Suprapubic skin (tissue), 4 donors: ENCODE measurements at regions not wholly inside any gene's neighbourhood (a gene's known extent, or its start where the extent isn't known, plus 50 kb on each side); places are given as distances from the start of the nearest gene placed in this dataset.

ENCODE experiments used
- EP300 ChIP-seq: sonication (generic); formaldehyde crosslinking; IDR thresholded peaks from one replicate; pipeline ENCODE4 v1.6.1; 2017; ENCODE audit warnings: antibody characterized with exemption
- POLR2AphosphoS5 ChIP-seq, 3 donors: sonication (generic); formaldehyde crosslinking; IDR thresholded peaks; one replicate each; pipeline ENCODE4 v1.6.1; 2017; ENCODE audit warnings: antibody characterized with exemption in 3 of 3
- TF ChIP-seq, protein P1 (sequence below), 2 donors: fragments of 200-600 bp in 1 of 2; fragments of 450-650 bp in 1 of 2; sonication (generic) in 1 of 2; IDR thresholded peaks; one replicate each; pipeline ENCODE4 v1.5.1; 2016 to 2019; ENCODE audit warnings: antibody characterized with exemption in 2 of 2, mild to moderate bottlenecking in 1 of 2, moderate library complexity in 1 of 2

DNA sequence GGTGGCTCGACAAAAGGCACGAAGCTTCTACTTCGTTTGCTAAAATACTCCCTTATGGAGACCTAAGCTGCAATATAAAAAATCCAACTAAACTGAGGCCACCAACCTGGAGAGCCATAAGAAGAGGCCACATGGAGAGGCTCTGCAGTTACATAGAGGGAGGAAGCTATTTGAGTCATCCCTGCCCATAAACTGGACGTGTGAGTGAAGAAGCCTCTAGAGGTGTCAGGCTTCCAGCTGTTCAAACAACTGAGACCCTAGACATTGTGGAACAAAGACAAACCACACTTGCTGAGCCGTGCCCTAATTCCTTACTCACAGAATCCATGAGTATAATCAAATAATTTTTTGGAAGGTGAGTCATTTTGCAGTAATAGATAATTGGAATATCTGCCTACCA lies 50.2 kb upstream of the GMNC start:
- TF ChIP-seq POLR2AphosphoS5 (IDR thresholded peaks at IDR 0.05): no peak
- TF ChIP-seq, protein P1, sequence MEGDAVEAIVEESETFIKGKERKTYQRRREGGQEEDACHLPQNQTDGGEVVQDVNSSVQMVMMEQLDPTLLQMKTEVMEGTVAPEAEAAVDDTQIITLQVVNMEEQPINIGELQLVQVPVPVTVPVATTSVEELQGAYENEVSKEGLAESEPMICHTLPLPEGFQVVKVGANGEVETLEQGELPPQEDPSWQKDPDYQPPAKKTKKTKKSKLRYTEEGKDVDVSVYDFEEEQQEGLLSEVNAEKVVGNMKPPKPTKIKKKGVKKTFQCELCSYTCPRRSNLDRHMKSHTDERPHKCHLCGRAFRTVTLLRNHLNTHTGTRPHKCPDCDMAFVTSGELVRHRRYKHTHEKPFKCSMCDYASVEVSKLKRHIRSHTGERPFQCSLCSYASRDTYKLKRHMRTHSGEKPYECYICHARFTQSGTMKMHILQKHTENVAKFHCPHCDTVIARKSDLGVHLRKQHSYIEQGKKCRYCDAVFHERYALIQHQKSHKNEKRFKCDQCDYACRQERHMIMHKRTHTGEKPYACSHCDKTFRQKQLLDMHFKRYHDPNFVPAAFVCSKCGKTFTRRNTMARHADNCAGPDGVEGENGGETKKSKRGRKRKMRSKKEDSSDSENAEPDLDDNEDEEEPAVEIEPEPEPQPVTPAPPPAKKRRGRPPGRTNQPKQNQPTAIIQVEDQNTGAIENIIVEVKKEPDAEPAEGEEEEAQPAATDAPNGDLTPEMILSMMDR (IDR thresholded peaks at IDR 0.05): no peak
- TF ChIP-seq EP300: no peak
